ENCODE measurements at regions not wholly inside any gene's neighbourhood (a gene's known extent, or its start where the extent isn't known, plus 50 kb on each side); places are given as distances from the start of the nearest gene placed in this dataset.
"Not testable (repeated sequence)": the region's sequence is repeated elsewhere in the genome, so short reads cannot be mapped to it uniquely, and the experiment has no call there.

DNA sequence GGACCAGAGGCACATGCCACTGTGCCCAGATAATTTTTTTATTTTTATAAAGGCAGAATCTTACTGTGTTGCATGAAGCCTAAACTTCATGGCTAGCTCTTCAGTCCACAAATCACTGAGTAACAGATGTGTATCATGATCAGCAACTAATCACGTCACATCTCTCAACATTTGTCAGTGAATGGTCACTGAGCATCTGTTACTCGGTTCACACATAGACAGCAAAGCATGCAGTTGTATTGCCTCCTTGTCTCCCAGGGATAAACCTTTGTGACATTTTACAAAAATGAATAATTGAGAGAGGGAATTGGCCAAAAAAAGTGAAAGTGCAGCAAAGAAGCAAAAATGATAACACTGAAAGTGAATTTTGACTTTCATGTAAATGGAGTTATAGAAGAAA, 85.9 kb upstream of the BTG1 start:
- peaks cover 12% of the 10 kb centered on the region for H3K4me1 Mint-ChIP-seq (ENCODE audit: low read depth)
- not testable (repeated sequence) for H3K36me3 Mint-ChIP-seq (ENCODE audit: insufficient read depth); H3K27me3 Mint-ChIP-seq (ENCODE audit: low read depth); ATAC-seq; DNase-seq; H3K4me3 Mint-ChIP-seq; H3K9me3 Mint-ChIP-seq

GRCh38 chr12:92229381-92229780, 83.7 kb upstream of the BTG1 start:
- Mint-ChIP-seq H3K9me3 (no peaks in the 10 kb centered on the region), H3K4me3 (no peak overlapping the region), H3K4me1 (ENCODE audit: low read depth) (peaks cover 5% of the 10 kb centered on the region), H3K27me3 (ENCODE audit: low read depth) (no peaks in the 10 kb centered on the region), H3K36me3 (ENCODE audit: insufficient read depth) (no peaks in the 10 kb centered on the region)
- DNase-seq = no peak
- ATAC-seq = no peak

DNA sequence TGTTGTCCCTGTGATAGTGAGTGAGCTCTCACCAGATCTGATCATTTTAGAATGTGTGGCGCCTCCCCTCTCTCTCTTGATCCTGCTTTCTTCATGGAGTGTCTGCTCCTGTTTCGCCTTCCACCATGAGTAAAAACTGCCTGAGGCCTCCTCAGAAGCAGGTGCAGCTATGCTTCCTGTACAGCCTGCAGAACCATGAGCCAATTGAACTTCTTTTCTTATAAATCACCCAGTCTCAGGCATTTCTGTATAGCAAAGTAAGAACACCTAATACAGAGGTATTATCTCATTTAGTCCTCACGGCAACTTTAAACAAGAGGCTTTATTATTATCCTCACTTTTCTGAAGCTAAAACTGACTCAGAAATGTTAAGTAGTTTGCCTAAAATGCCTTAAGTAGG, 81.3 kb upstream of the BTG1 start:
- Mint-ChIP-seq H3K9me3 (no peaks in the 10 kb centered on the region), H3K4me3 (no peak overlapping the region), H3K4me1 (ENCODE audit: low read depth) (peaks cover 3% of the 10 kb centered on the region), H3K36me3 (ENCODE audit: insufficient read depth) (no peaks in the 10 kb centered on the region), H3K27me3 (ENCODE audit: low read depth) (no peaks in the 10 kb centered on the region)
- DNase-seq (no peak), ATAC-seq (no peak)

GRCh38 chr12:92226071-92226661, 80.5 kb upstream of the BTG1 start:
- Mint-ChIP-seq H3K4me1 (ENCODE audit: low read depth) (peaks cover 3% of the 10 kb centered on the region), H3K9me3 (no peaks in the 10 kb centered on the region), H3K36me3 (ENCODE audit: insufficient read depth) (no peaks in the 10 kb centered on the region), H3K4me3 (no peak overlapping the region), H3K27me3 (ENCODE audit: low read depth) (no peaks in the 10 kb centered on the region)
- DNase-seq (no peak), ATAC-seq (no peak)

DNA sequence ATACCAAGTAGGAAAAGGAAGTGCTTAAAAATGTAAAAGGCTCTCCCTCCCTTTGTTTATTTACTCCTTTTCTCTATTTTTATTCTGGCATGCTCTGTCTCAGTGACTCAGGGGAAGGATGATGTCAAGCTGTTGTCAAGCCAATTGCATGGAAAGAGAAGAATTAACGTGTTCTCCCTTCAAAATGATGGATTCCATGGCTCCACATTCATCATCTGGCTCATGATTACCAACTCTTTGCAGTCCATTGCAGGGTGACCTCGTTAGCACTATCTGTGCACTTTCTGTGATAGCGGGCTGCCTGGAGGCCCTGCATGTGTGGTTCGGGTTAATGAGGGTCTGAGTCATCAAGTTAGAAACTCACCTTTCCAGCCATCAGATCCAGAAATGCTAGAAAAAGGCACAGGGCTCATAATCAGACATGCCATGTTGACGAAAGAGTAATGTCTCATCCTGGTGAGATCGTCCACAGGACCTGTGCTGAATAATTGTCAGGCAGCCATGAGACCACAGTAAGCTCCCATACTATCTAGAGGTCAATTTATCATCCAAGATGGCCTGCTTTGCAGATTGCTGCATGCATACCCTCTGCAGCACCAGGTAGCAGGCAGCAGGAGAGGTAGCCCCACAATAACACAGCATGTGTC, 79.2 kb upstream of the BTG1 start:
- no peak for DNase-seq
- Mint-ChIP-seq H3K36me3 (ENCODE audit: insufficient read depth) (no peaks in the 10 kb centered on the region), H3K4me3 (no peak overlapping the region), H3K27me3 (ENCODE audit: low read depth) (no peaks in the 10 kb centered on the region), H3K9me3 (no peaks in the 10 kb centered on the region), H3K4me1 (ENCODE audit: low read depth) (peaks cover 3% of the 10 kb centered on the region)
- ATAC-seq = no peak

DNA sequence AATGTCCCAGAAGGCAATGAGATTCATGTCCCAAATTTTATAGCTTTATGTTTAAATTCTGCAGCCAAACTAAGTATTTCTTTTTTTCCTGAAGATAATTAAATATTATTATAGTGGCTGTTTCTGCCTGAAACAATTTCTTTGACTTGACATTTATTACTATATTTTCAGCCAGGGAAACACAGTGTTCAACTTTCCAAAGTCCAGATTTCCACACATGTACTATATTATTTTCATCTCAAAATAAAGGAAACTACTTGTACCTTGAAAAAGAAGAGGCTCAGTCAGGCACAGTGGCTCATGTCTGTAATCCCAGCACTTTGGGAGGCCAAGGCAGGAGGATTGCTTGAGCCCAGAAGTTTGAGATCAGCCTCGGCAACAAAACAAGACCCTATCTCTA, 77.8 kb upstream of the BTG1 start:
- H3K27me3 Mint-ChIP-seq (ENCODE audit: low read depth) = no peaks in the 10 kb centered on the region
- DNase-seq (no peak), ATAC-seq (no peak)
- H3K4me1 Mint-ChIP-seq (ENCODE audit: low read depth) = peaks cover 9% of the 10 kb centered on the region
- no peak overlapping the region for H3K4me3 Mint-ChIP-seq
- no peaks in the 10 kb centered on the region for H3K9me3 Mint-ChIP-seq
- no peaks in the 10 kb centered on the region for H3K36me3 Mint-ChIP-seq (ENCODE audit: insufficient read depth)

- Mint-ChIP-seq H3K9me3 (no peaks in the 10 kb centered on the region), H3K36me3 (ENCODE audit: insufficient read depth) (no peaks in the 10 kb centered on the region)
Measured at GRCh38 chr12:92221656-92222315, 76.1 kb upstream of the BTG1 start.

GRCh38 chr12:92218394-92219077, 72.9 kb upstream of the BTG1 start:
- Mint-ChIP-seq H3K9me3 (peaks cover 10% of the 10 kb centered on the region), H3K4me3 (no peak overlapping the region), H3K36me3 (ENCODE audit: insufficient read depth) (peaks cover 4% of the 10 kb centered on the region), H3K4me1 (ENCODE audit: low read depth) (peaks cover 30% of the 10 kb centered on the region), H3K27me3 (ENCODE audit: low read depth) (no peaks in the 10 kb centered on the region)
- peak; percentile 99 for ATAC-seq
- no peak for DNase-seq

More at GRCh38 chr12:92221656-92222315, 76.1 kb upstream of the BTG1 start:
- ATAC-seq (no peak), DNase-seq (no peak)
- Mint-ChIP-seq H3K4me1 (ENCODE audit: low read depth) (peaks cover 19% of the 10 kb centered on the region), H3K4me3 (no peak overlapping the region), H3K27me3 (ENCODE audit: low read depth) (no peaks in the 10 kb centered on the region)

GRCh38 chr12:92216092-92216491, 70.4 kb upstream of the BTG1 start:
- peaks cover 16% of the 10 kb centered on the region for H3K9me3 Mint-ChIP-seq
- no peaks in the 10 kb centered on the region for H3K27me3 Mint-ChIP-seq (ENCODE audit: low read depth)
- DNase-seq (no peak), ATAC-seq (no peak)
- no peak overlapping the region for H3K4me3 Mint-ChIP-seq
- H3K4me1 Mint-ChIP-seq (ENCODE audit: low read depth) = peaks cover 33% of the 10 kb centered on the region
- H3K36me3 Mint-ChIP-seq (ENCODE audit: insufficient read depth) = peaks cover 4% of the 10 kb centered on the region

- H3K36me3 Mint-ChIP-seq (ENCODE audit: insufficient read depth) = peaks cover 4% of the 10 kb centered on the region
- H3K4me3 Mint-ChIP-seq = no peak overlapping the region
- H3K27me3 Mint-ChIP-seq (ENCODE audit: low read depth) = no peaks in the 10 kb centered on the region
- H3K9me3 Mint-ChIP-seq = peaks cover 16% of the 10 kb centered on the region
- DNase-seq (no peak), ATAC-seq (no peak)
- H3K4me1 Mint-ChIP-seq (ENCODE audit: low read depth) = peaks cover 37% of the 10 kb centered on the region
Measured at GRCh38 chr12:92215358-92215757, 69.7 kb upstream of the BTG1 start.

GRCh38 chr12:92213166-92213565, 67.5 kb upstream of the BTG1 start:
- H3K36me3 Mint-ChIP-seq (ENCODE audit: insufficient read depth) = peaks cover 4% of the 10 kb centered on the region
- peaks cover 45% of the 10 kb centered on the region for H3K4me1 Mint-ChIP-seq (ENCODE audit: low read depth)
- H3K27me3 Mint-ChIP-seq (ENCODE audit: low read depth) = no peaks in the 10 kb centered on the region
- ATAC-seq (no peak), DNase-seq (no peak)
- H3K9me3 Mint-ChIP-seq = peaks cover 19% of the 10 kb centered on the region
- no peak overlapping the region for H3K4me3 Mint-ChIP-seq

GRCh38 chr12:92210071-92210470, 64.4 kb upstream of the BTG1 start:
- Mint-ChIP-seq H3K36me3 (ENCODE audit: insufficient read depth) (peaks cover 2% of the 10 kb centered on the region), H3K27me3 (ENCODE audit: low read depth) (no peaks in the 10 kb centered on the region), H3K4me1 (ENCODE audit: low read depth) (peaks cover 48% of the 10 kb centered on the region), H3K4me3 (peak overlapping the region; percentile 60), H3K9me3 (peaks cover 16% of the 10 kb centered on the region)
- DNase-seq (no peak), ATAC-seq (peak; percentile 75 to 83)

- Mint-ChIP-seq H3K9me3 (peaks cover 10% of the 10 kb centered on the region), H3K36me3 (ENCODE audit: insufficient read depth) (no peaks in the 10 kb centered on the region), H3K4me3 (peak overlapping the region; percentile 75), H3K4me1 (ENCODE audit: low read depth) (peaks cover 41% of the 10 kb centered on the region), H3K27me3 (ENCODE audit: low read depth) (no peaks in the 10 kb centered on the region)
- DNase-seq = peak; percentile 19
- ATAC-seq = peak; percentile 75 to 78
Measured at GRCh38 chr12:92208613-92209121, 63.0 kb upstream of the BTG1 start.

GRCh38 chr12:92206596-92206995, 61.0 kb upstream of the BTG1 start:
- no peak overlapping the region for H3K4me3 Mint-ChIP-seq
- DNase-seq (no peak), ATAC-seq (no peak)
- H3K9me3 Mint-ChIP-seq = peaks cover 5% of the 10 kb centered on the region
- no peaks in the 10 kb centered on the region for H3K27me3 Mint-ChIP-seq (ENCODE audit: low read depth)
- H3K4me1 Mint-ChIP-seq (ENCODE audit: low read depth) = peaks cover 38% of the 10 kb centered on the region
- H3K36me3 Mint-ChIP-seq (ENCODE audit: insufficient read depth) = no peaks in the 10 kb centered on the region

All from activated T-cell treated with anti-CD3 and anti-CD28 coated beads, Interleukin-2, amount 50 U/mL, for 4 hours (primary cell).